HFFc6 (cell line): ENCODE measurements at regions not wholly inside any gene's neighbourhood (a gene's known extent, or its start where the extent isn't known, plus 50 kb on each side); places are given as distances from the start of the nearest gene placed in this dataset.
A peak's percentile ranks its signal among the peaks of the same experiment; 100 is the strongest.

Source experiments
- DNase-seq: peaks from one replicate; pipeline ENCODE4 v3.0.0-alpha.2; 2018
- H3K27ac Mint-ChIP-seq: 2 replicates; pipeline ENCODE4 v1.8.0; 2020; ENCODE audit warnings: mild to moderate bottlenecking, mixed read lengths
- H3K27me3 Mint-ChIP-seq: 2 replicates; pipeline ENCODE4 v1.8.0; 2021; ENCODE audit warnings: mild to moderate bottlenecking, moderate library complexity, mixed read lengths; ENCODE audit not compliant: insufficient read depth
- H3K36me3 Mint-ChIP-seq: 2 replicates; pipeline ENCODE4 v1.8.0; 2021; ENCODE audit warnings: low read depth, mixed read lengths
- H3K4me1 Mint-ChIP-seq: 2 replicates; pipeline ENCODE4 v1.8.0; 2020; ENCODE audit warnings: low read depth, mixed read lengths
- H3K4me3 Mint-ChIP-seq: 2 replicates; pipeline ENCODE4 v1.8.0; 2020; ENCODE audit warnings: mild to moderate bottlenecking, moderate library complexity, mixed read lengths
- H3K9me3 Mint-ChIP-seq: 2 replicates; pipeline ENCODE4 v1.8.0; 2020; ENCODE audit warnings: mild to moderate bottlenecking, mixed read lengths
- TF ChIP-seq, protein P1 (sequence below): fragments of 200-600 bp; sonication (generic); IDR thresholded peaks from 2 replicates; pipeline ENCODE4 v1.5.0; 2021; ENCODE audit warnings: antibody characterized with exemption, mild to moderate bottlenecking

DNA sequence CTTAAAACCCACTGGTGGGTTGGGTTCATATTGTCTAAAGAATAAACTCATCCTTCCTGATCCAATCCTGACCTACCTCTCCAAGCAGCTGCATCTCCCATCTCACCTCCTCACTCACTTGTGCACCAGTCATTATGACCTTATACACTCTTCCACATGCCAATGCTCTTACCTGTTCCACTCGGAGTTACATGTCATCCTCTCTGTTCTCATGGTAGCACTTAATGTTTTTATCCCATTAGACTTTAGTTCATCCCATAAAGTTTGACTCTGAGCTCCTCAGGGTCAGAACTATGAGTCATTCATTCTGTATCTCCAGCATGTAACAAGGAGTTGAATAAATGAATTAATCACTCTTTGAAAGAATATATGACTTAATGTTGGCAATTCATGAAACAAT lies 330.2 kb downstream of the KLF12 start:
- peaks cover 5% of the 10 kb centered on the region for H3K36me3 Mint-ChIP-seq
- TF ChIP-seq, protein P1, sequence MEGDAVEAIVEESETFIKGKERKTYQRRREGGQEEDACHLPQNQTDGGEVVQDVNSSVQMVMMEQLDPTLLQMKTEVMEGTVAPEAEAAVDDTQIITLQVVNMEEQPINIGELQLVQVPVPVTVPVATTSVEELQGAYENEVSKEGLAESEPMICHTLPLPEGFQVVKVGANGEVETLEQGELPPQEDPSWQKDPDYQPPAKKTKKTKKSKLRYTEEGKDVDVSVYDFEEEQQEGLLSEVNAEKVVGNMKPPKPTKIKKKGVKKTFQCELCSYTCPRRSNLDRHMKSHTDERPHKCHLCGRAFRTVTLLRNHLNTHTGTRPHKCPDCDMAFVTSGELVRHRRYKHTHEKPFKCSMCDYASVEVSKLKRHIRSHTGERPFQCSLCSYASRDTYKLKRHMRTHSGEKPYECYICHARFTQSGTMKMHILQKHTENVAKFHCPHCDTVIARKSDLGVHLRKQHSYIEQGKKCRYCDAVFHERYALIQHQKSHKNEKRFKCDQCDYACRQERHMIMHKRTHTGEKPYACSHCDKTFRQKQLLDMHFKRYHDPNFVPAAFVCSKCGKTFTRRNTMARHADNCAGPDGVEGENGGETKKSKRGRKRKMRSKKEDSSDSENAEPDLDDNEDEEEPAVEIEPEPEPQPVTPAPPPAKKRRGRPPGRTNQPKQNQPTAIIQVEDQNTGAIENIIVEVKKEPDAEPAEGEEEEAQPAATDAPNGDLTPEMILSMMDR, result no peak

DNA sequence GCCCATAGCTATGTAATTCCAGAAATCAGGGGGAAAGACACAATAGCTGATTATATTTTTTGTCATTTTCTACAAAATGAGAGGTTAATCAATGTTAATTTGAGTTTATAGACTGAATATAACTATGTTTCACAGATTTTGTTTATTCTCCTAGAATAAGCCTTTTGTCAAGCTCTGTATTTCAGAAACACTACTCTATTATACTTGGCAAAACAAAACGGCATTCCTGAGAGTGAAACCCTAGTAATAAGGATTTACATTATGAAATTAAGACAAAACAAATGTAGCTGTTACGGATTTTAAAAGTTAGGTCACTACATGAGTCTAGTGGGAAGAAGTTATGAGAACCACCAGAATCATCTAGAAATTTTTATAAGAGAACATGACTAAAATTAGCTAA lies 334.2 kb downstream of the KLF12 start:
- no peak overlapping the region for H3K4me3 Mint-ChIP-seq
- H3K36me3 Mint-ChIP-seq, result peaks cover 5% of the 10 kb centered on the region
- DNase-seq, result no peak
- TF ChIP-seq, protein P1, result no peak
- no peaks in the 10 kb centered on the region; the same call in 1 of the 2 replicates for H3K27me3 Mint-ChIP-seq
- H3K9me3 Mint-ChIP-seq, result no peaks in the 10 kb centered on the region
- peaks cover 42% of the 10 kb centered on the region for H3K4me1 Mint-ChIP-seq
- no peak overlapping the region for H3K27ac Mint-ChIP-seq

More for the DNA sequence above, 330.2 kb downstream of the KLF12 start:
- DNase-seq, result peak; percentile 88
- no peaks in the 10 kb centered on the region; the same call in 1 of the 2 replicates for H3K27me3 Mint-ChIP-seq
- H3K27ac Mint-ChIP-seq, result peak overlapping the region; percentile 81
- no peaks in the 10 kb centered on the region for H3K9me3 Mint-ChIP-seq
- peaks cover 56% of the 10 kb centered on the region for H3K4me1 Mint-ChIP-seq
- H3K4me3 Mint-ChIP-seq, result peak overlapping the region; percentile 31

DNA sequence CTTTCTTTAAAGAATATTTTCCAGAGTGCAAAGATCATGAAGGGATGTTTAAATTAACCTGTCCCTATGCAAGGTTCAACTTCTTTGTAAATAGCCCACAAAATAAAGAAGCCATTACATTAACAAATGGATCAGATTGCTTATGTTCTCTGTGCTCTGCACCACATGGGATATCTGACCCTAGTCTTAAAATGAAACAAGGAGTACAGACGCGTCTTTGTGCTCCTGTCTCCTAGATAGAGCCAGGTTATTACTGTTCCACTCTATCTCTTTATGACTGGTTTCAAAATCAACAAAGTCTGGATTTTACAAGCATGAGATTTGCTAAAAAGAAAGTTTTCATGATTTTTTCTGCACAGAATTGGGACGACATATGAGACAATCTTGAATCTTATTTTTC lies 339.4 kb downstream of the KLF12 start:
- peaks cover 4% of the 10 kb centered on the region for H3K36me3 Mint-ChIP-seq
- H3K4me3 Mint-ChIP-seq, result no peak overlapping the region
- no peak for DNase-seq
- H3K9me3 Mint-ChIP-seq, result no peaks in the 10 kb centered on the region
- H3K4me1 Mint-ChIP-seq, result 0 out of 2 replicates have a peak, but pooled peaks cover 4% of the 10 kb centered on the region
- TF ChIP-seq, protein P1, result no peak
- no peaks in the 10 kb centered on the region for H3K27me3 Mint-ChIP-seq
- H3K27ac Mint-ChIP-seq, result no peak overlapping the region

DNA sequence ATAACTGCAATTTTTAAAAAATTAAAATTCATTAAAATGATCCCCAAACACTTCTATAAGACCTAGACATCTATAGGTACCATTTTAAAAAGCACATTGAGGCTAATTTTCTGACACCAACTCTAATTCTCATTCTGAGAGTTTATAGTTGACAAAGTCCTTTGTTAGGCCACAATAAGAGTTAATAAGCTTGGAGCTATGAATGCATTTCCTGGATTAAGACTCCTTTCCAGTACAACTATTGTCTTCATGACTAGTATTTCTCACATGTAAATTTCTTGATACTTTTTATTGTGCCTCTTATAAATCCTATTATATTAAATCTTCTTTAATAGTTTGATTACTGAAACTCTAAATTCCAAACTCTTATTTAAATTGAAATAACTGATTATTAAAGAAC lies 340.8 kb downstream of the KLF12 start:
- Mint-ChIP-seq H3K36me3 (peaks cover 4% of the 10 kb centered on the region), H3K4me1 (peaks cover 9% of the 10 kb centered on the region; the same call in 1 of the 2 replicates), H3K4me3 (no peak overlapping the region), H3K9me3 (no peaks in the 10 kb centered on the region), H3K27me3 (no peaks in the 10 kb centered on the region), H3K27ac (no peak overlapping the region)
- DNase-seq, result no peak
- TF ChIP-seq, protein P1, result no peak

DNA sequence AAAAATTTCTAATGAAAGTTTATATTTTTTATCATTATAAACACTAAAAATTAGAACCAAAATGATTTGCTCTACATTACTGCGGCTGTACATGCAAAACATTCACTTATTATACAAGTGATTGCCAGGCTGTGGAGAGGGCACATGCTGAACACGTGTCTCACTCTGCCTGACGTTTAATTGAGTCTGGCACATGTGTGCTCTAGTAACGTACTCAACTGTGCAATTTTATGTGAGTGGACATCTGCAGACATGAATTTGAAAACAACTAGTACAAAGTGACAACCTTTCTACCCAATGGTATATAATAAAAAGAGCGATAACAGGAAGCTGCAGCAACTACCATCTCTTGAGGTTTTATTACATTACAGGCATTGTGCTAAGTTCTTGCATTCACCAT lies 341.4 kb downstream of the KLF12 start:
- no peak for DNase-seq
- TF ChIP-seq, protein P1, result no peak
- Mint-ChIP-seq H3K4me3 (no peak overlapping the region), H3K27ac (no peak overlapping the region), H3K9me3 (no peaks in the 10 kb centered on the region), H3K36me3 (peaks cover 4% of the 10 kb centered on the region), H3K4me1 (peaks cover 9% of the 10 kb centered on the region; the same call in 1 of the 2 replicates), H3K27me3 (no peaks in the 10 kb centered on the region)
